Activated CD4-positive, alpha-beta T cell treated with anti-CD3 and anti-CD28 coated beads for 24 hours (primary cell): ENCODE measurements at regions not wholly inside any gene's neighbourhood (a gene's known extent, or its start where the extent isn't known, plus 50 kb on each side); places are given as distances from the start of the nearest gene placed in this dataset.

Source experiments
- DNase-seq, 2 donors: peaks; one replicate each; pipeline ENCODE4 v3.0.0-alpha.2; 2020; ENCODE audit warnings: low read depth in 2 of 2

GRCh38 chr9:21564175-21564574 lies 82.1 kb upstream of the IFNE start:
- DNase-seq: no peak

GRCh38 chr9:21565155-21565554 lies 83.0 kb upstream of the IFNE start:
- DNase-seq: no peak

- no peak for DNase-seq
Measured at GRCh38 chr9:21567926-21568325, 85.8 kb upstream of the IFNE start.

- no peak for DNase-seq
Measured at GRCh38 chr9:21568484-21568883, 86.4 kb upstream of the IFNE start.

- no peak for DNase-seq
Measured at GRCh38 chr9:21569721-21570120, 87.6 kb upstream of the IFNE start.

GRCh38 chr9:21570643-21571275 lies 88.6 kb upstream of the IFNE start:
- DNase-seq: no peak

- DNase-seq: no peak
Measured at GRCh38 chr9:21574261-21574660, 92.1 kb upstream of the IFNE start.

GRCh38 chr9:21576331-21577189 lies 94.4 kb upstream of the IFNE start:
- DNase-seq: no peak

GRCh38 chr9:21579247-21579671 lies 97.1 kb upstream of the IFNE start:
- DNase-seq: no peak

GRCh38 chr9:21579743-21580142 lies 97.6 kb upstream of the IFNE start:
- DNase-seq: no peak

GRCh38 chr9:21580636-21581378 lies 98.7 kb upstream of the IFNE start:
- no peak for DNase-seq

- DNase-seq: no peak
Measured at GRCh38 chr9:21583628-21584377, 101.7 kb upstream of the IFNE start.

GRCh38 chr9:21584890-21585289 lies 102.8 kb upstream of the IFNE start:
- DNase-seq: no peak

- no peak for DNase-seq
Measured at GRCh38 chr9:21585756-21586752, 103.9 kb upstream of the IFNE start.

GRCh38 chr9:21589344-21590056 lies 107.4 kb upstream of the IFNE start:
- DNase-seq: no peak

- no peak for DNase-seq
Measured at GRCh38 chr9:21590058-21590996, 108.2 kb upstream of the IFNE start.

GRCh38 chr9:21591221-21592062 lies 109.3 kb upstream of the IFNE start:
- peak; percentile 32 to 36 for DNase-seq

GRCh38 chr9:21592063-21592338 lies 109.9 kb upstream of the IFNE start:
- DNase-seq: no peak
